ENCODE measurements at regions not wholly inside any gene's neighbourhood (a gene's known extent, or its start where the extent isn't known, plus 50 kb on each side); places are given as distances from the start of the nearest gene placed in this dataset.

DNA sequence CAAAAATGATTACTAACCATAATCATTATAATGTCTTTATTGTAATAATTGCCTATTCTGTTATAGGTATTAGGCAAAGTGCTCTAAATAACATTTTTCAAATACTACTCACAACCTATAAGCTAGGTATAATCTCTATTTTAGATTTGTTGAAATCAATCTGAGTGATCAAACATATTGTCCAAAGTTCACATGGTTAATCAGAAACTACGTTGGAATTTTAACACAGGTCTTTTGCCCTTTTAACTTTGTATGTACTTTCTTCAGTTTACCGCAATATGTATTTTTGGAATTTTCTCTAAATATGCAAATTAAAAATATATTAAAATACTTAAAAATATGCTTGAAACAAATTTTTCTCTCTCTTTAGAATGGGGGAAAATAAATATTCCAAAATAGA lies 1563.2 kb downstream of the KCNT2 start:
- TF ChIP-seq GATA2 (IDR thresholded peaks at IDR 0.05; ENCODE audit: low read depth, low read length) (no peak), GATA3 (IDR thresholded peaks at IDR 0.05; ENCODE audit: low read depth, low read length) (no peak)
